ENCODE measurements at regions not wholly inside any gene's neighbourhood (a gene's known extent, or its start where the extent isn't known, plus 50 kb on each side); places are given as distances from the start of the nearest gene placed in this dataset.

GRCh38 chr14:104470588-104470987 is 109.0 kb upstream of the C14orf180 start:
- no peak for TF ChIP-seq GATA2 (IDR thresholded peaks at IDR 0.05; ENCODE audit: low read depth, low read length)
- TF ChIP-seq GATA3 (IDR thresholded peaks at IDR 0.05; ENCODE audit: low read depth, low read length) = no peak

- TF ChIP-seq GATA2 (IDR thresholded peaks at IDR 0.05; ENCODE audit: low read depth, low read length) (no peak), GATA3 (IDR thresholded peaks at IDR 0.05; ENCODE audit: low read depth, low read length) (no peak)
Measured at GRCh38 chr14:104471114-104471513, 108.5 kb upstream of the C14orf180 start.

- TF ChIP-seq GATA2 (IDR thresholded peaks at IDR 0.05; ENCODE audit: low read depth, low read length) = no peak
- no peak for TF ChIP-seq GATA3 (IDR thresholded peaks at IDR 0.05; ENCODE audit: low read depth, low read length)
Measured at GRCh38 chr14:104472073-104472472, 107.5 kb upstream of the C14orf180 start.

- TF ChIP-seq GATA2 (IDR thresholded peaks at IDR 0.05; ENCODE audit: low read depth, low read length) = no peak
- no peak for TF ChIP-seq GATA3 (IDR thresholded peaks at IDR 0.05; ENCODE audit: low read depth, low read length)
Measured at GRCh38 chr14:104472536-104473243, 106.9 kb upstream of the C14orf180 start.

- TF ChIP-seq GATA3 (IDR thresholded peaks at IDR 0.05; ENCODE audit: low read depth, low read length) = no peak
- TF ChIP-seq GATA2 (IDR thresholded peaks at IDR 0.05; ENCODE audit: low read depth, low read length) = no peak
Measured at GRCh38 chr14:104473244-104473565, 106.4 kb upstream of the C14orf180 start.

GRCh38 chr14:104473649-104474494 is 105.7 kb upstream of the C14orf180 start:
- TF ChIP-seq GATA3 (IDR thresholded peaks at IDR 0.05; ENCODE audit: low read depth, low read length) = no peak
- TF ChIP-seq GATA2 (IDR thresholded peaks at IDR 0.05; ENCODE audit: low read depth, low read length) = no peak

- TF ChIP-seq GATA3 (IDR thresholded peaks at IDR 0.05; ENCODE audit: low read depth, low read length) = no peak
- no peak for TF ChIP-seq GATA2 (IDR thresholded peaks at IDR 0.05; ENCODE audit: low read depth, low read length)
Measured at GRCh38 chr14:104474495-104475213, 104.9 kb upstream of the C14orf180 start.

- TF ChIP-seq GATA3 (IDR thresholded peaks at IDR 0.05; ENCODE audit: low read depth, low read length) = no peak
- no peak for TF ChIP-seq GATA2 (IDR thresholded peaks at IDR 0.05; ENCODE audit: low read depth, low read length)
Measured at GRCh38 chr14:104475256-104475655, 104.3 kb upstream of the C14orf180 start.

GRCh38 chr14:104475802-104476201 is 103.8 kb upstream of the C14orf180 start:
- TF ChIP-seq GATA3 (IDR thresholded peaks at IDR 0.05; ENCODE audit: low read depth, low read length) (no peak), GATA2 (IDR thresholded peaks at IDR 0.05; ENCODE audit: low read depth, low read length) (no peak)

GRCh38 chr14:104476437-104476836 is 103.1 kb upstream of the C14orf180 start:
- TF ChIP-seq GATA3 (IDR thresholded peaks at IDR 0.05; ENCODE audit: low read depth, low read length) (no peak), GATA2 (IDR thresholded peaks at IDR 0.05; ENCODE audit: low read depth, low read length) (no peak)

GRCh38 chr14:104477117-104477623 is 102.4 kb upstream of the C14orf180 start:
- no peak for TF ChIP-seq GATA2 (IDR thresholded peaks at IDR 0.05; ENCODE audit: low read depth, low read length)
- TF ChIP-seq GATA3 (IDR thresholded peaks at IDR 0.05; ENCODE audit: low read depth, low read length) = no peak

GRCh38 chr14:104477666-104478380 is 101.7 kb upstream of the C14orf180 start:
- no peak for TF ChIP-seq GATA3 (IDR thresholded peaks at IDR 0.05; ENCODE audit: low read depth, low read length)

GRCh38 chr14:104478656-104479055 is 100.9 kb upstream of the C14orf180 start:
- no peak for TF ChIP-seq GATA3 (IDR thresholded peaks at IDR 0.05; ENCODE audit: low read depth, low read length)
- TF ChIP-seq GATA2 (IDR thresholded peaks at IDR 0.05; ENCODE audit: low read depth, low read length) = no peak

- no peak for TF ChIP-seq GATA3 (IDR thresholded peaks at IDR 0.05; ENCODE audit: low read depth, low read length)
Measured at GRCh38 chr14:104479901-104480300, 99.7 kb upstream of the C14orf180 start.
